HT-29 (cell line): ENCODE measurements at regions not wholly inside any gene's neighbourhood (a gene's known extent, or its start where the extent isn't known, plus 50 kb on each side); places are given as distances from the start of the nearest gene placed in this dataset.
A peak's percentile ranks its signal among the peaks of the same experiment; 100 is the strongest.

Experiments
- DNase-seq: peaks from one replicate; pipeline ENCODE4 v3.0.0-alpha.2; 2015; ENCODE audit warnings: low spot score

- no peak for DNase-seq
These were observed 58.7 kb upstream of the COMTD1 start for GRCh38 chr10:75294518-75294865.

GRCh38 chr10:75294031-75294437 is 58.3 kb upstream of the COMTD1 start:
- peak; percentile 32 for DNase-seq

- peak; percentile 8 for DNase-seq
These were observed 57.7 kb upstream of the COMTD1 start for GRCh38 chr10:75293446-75293820.

GRCh38 chr10:75292794-75293445 is 57.2 kb upstream of the COMTD1 start:
- DNase-seq, result no peak

- DNase-seq, result no peak
These were observed 56.0 kb upstream of the COMTD1 start for GRCh38 chr10:75291805-75292204.

GRCh38 chr10:75288140-75288711 is 52.5 kb upstream of the COMTD1 start:
- no peak for DNase-seq

GRCh38 chr10:75287697-75288096 is 51.9 kb upstream of the COMTD1 start:
- no peak for DNase-seq

GRCh38 chr10:75286901-75287300 is 51.1 kb upstream of the COMTD1 start:
- no peak for DNase-seq
